ENCODE measurements at regions not wholly inside any gene's neighbourhood (a gene's known extent, or its start where the extent isn't known, plus 50 kb on each side); places are given as distances from the start of the nearest gene placed in this dataset.

- Mint-ChIP-seq H3K9me3 (peaks cover 11% of the 10 kb centered on the region), H3K27ac (no peak overlapping the region)
- POLR2A ChIA-PET: no interaction called here
Measured at GRCh38 chr2:123485056-123485455, 540.0 kb upstream of the CNTNAP5 start.

GRCh38 chr2:123493687-123494086 is 531.4 kb upstream of the CNTNAP5 start:
- H3K9me3 Mint-ChIP-seq: peaks cover 9% of the 10 kb centered on the region
- POLR2A ChIA-PET: no interaction called here
- Histone ChIP-seq H3K4me3 (ENCODE audit: low read length) (no peak overlapping the region), H3K9me3 (ENCODE audit: control insufficient read depth in 1 of 2, insufficient read depth in 1 of 2, low read length in 2 of 2) (peaks cover 5 to 14% of the 10 kb centered on the region in 2 experiments), H3K36me3 (ENCODE audit: insufficient read depth, low read length) (no peaks in the 10 kb centered on the region), H3K4me1 (ENCODE audit: insufficient read depth, low read length) (no peaks in the 10 kb centered on the region), H3K27ac (ENCODE audit: low read depth in 1 of 2, low read length in 2 of 2) (no peak overlapping the region), H3K27me3 (ENCODE audit: control insufficient read depth in 1 of 2, insufficient read depth in 2 of 2, low read length in 2 of 2) (no peaks in the 10 kb centered on the region)
- no peak overlapping the region for H3K27ac Mint-ChIP-seq
- H3K4me3 Mint-ChIP-seq: no peak overlapping the region
- intact Hi-C loops (cut with DNase I, micrococcal nuclease): no loop called here
- H3K36me3 Mint-ChIP-seq (ENCODE audit: low read depth): no peaks in the 10 kb centered on the region
- CTCF ChIA-PET: no interaction called here
- TF ChIP-seq CTCF (IDR thresholded peaks at IDR 0.05): no peak
- H3K27me3 Mint-ChIP-seq: no peaks in the 10 kb centered on the region
- no peaks in the 10 kb centered on the region for H3K4me1 Mint-ChIP-seq (ENCODE audit: low read depth)
- DNase-seq (no peak), ATAC-seq (ENCODE audit: poor library complexity) (no peak)

More at GRCh38 chr2:123485056-123485455, 540.0 kb upstream of the CNTNAP5 start:
- H3K36me3 Mint-ChIP-seq (ENCODE audit: low read depth): no peaks in the 10 kb centered on the region
- H3K4me3 ChIP-seq (ENCODE audit: low read length): no peak overlapping the region
- intact Hi-C loops (cut with DNase I, micrococcal nuclease): no loop called here
- H3K4me1 ChIP-seq (ENCODE audit: insufficient read depth, low read length): no peaks in the 10 kb centered on the region
- ATAC-seq (ENCODE audit: poor library complexity) (no peak), DNase-seq (no peak)
- CTCF ChIA-PET: no interaction called here
- TF ChIP-seq CTCF (IDR thresholded peaks at IDR 0.05): no peak
- no peaks in the 10 kb centered on the region for H3K36me3 ChIP-seq (ENCODE audit: insufficient read depth, low read length)
- no peaks in the 10 kb centered on the region for H3K4me1 Mint-ChIP-seq (ENCODE audit: low read depth)
- H3K27ac ChIP-seq (ENCODE audit: low read depth in 1 of 2, low read length in 2 of 2): no peak overlapping the region
- H3K4me3 Mint-ChIP-seq: no peak overlapping the region
- no peaks in the 10 kb centered on the region for H3K27me3 Mint-ChIP-seq
- no peaks in the 10 kb centered on the region for H3K27me3 ChIP-seq (ENCODE audit: control insufficient read depth in 1 of 2, insufficient read depth in 2 of 2, low read length in 2 of 2)
- peaks cover 0 to 4% of the 10 kb centered on the region in 2 experiments for H3K9me3 ChIP-seq (ENCODE audit: control insufficient read depth in 1 of 2, insufficient read depth in 1 of 2, low read length in 2 of 2)

GRCh38 chr2:123495241-123495640 is 529.8 kb upstream of the CNTNAP5 start:
- intact Hi-C loops (cut with DNase I, micrococcal nuclease): no loop called here
- DNase-seq (no peak), ATAC-seq (ENCODE audit: poor library complexity) (no peak)
- H3K27me3 ChIP-seq (ENCODE audit: control insufficient read depth in 1 of 2, insufficient read depth in 2 of 2, low read length in 2 of 2): no peaks in the 10 kb centered on the region
- no peak overlapping the region for H3K27ac ChIP-seq (ENCODE audit: low read depth in 1 of 2, low read length in 2 of 2)
- no peaks in the 10 kb centered on the region for H3K36me3 ChIP-seq (ENCODE audit: insufficient read depth, low read length)
- no peaks in the 10 kb centered on the region for H3K27me3 Mint-ChIP-seq
- H3K9me3 ChIP-seq (ENCODE audit: control insufficient read depth in 1 of 2, insufficient read depth in 1 of 2, low read length in 2 of 2): peaks cover 7 to 14% of the 10 kb centered on the region in 2 experiments
- H3K4me1 ChIP-seq (ENCODE audit: insufficient read depth, low read length): no peaks in the 10 kb centered on the region
- H3K4me3 Mint-ChIP-seq: no peak overlapping the region
- no peak for TF ChIP-seq CTCF (IDR thresholded peaks at IDR 0.05)
- no peaks in the 10 kb centered on the region for H3K36me3 Mint-ChIP-seq (ENCODE audit: low read depth)
- no peaks in the 10 kb centered on the region for H3K4me1 Mint-ChIP-seq (ENCODE audit: low read depth)
- POLR2A ChIA-PET: interaction anchor here (0.5 kb wide), 1 partner anchor 18 kb away, joined by 4 read pairs; no protein-coding TSS in a partner anchor
- no peak overlapping the region for H3K4me3 ChIP-seq (ENCODE audit: low read length)
- CTCF ChIA-PET: no interaction called here
- H3K9me3 Mint-ChIP-seq: peaks cover 11% of the 10 kb centered on the region
- H3K27ac Mint-ChIP-seq: no peak overlapping the region
